HepG2 (cell line): ENCODE measurements at regions not wholly inside any gene's neighbourhood (a gene's known extent, or its start where the extent isn't known, plus 50 kb on each side); places are given as distances from the start of the nearest gene placed in this dataset.

Source experiments
- ATAC-seq: fragments of 200-7000 bp; cut with Tn5 transposase; 3 replicates; pipeline ENCODE4 v1.9.1; 2020; ENCODE audit warnings: mild to moderate bottlenecking, moderate library complexity
- BruUV-seq: library from RNA; stranded (reverse); fragments of 400-500 nt; replicated peaks from 2 replicates; lab custom pipeline; 2021; lab: Mats Ljungman, UMichigan
- CTCF ChIA-PET: fragments of 300-600 bp; formaldehyde crosslinking; extraction: SDS; loops from one replicate; lab custom pipeline; 2021; ENCODE audit warnings: low total read pairs, inconsistent platforms, low intra/inter-chr PET ratio; lab: Yijun Ruan, JAX
- POLR2A ChIA-PET: fragments of 350-600 bp; sonication (Branson Sonifier 250); formaldehyde crosslinking; loops from one replicate; lab custom pipeline; 2020; ENCODE audit warnings: antibody characterized with exemption, inconsistent platforms; lab: Yijun Ruan, JAX
- DNase-seq: peaks from one replicate; pipeline ENCODE4 v3.0.0-alpha.2; 2015; ENCODE audit warnings: low spot score
- FAIRE-seq: peaks from 3 replicates; lab custom pipeline; 2011; peaks lifted over from hg19 to GRCh38; lab: Jason Lieb, UNC
- H2AFZ ChIP-seq: one replicate; pipeline ENCODE4 v1.6.1; 2011; ENCODE audit warnings: low read length, inconsistent platforms
- H3K27ac ChIP-seq: fragments of 300-600 bp; 3 replicates; pipeline ENCODE4 v1.8.0; 2011; ENCODE audit warnings: mixed run types, mild to moderate bottlenecking, mixed read lengths, low read length, inconsistent platforms; ENCODE audit not compliant: insufficient read depth; ENCODE audit errors: extremely low read length
- H3K27me3 ChIP-seq, 2 experiments: fragments of 200-600 bp in 1 of 2; 2 replicates in 1 of 2; 3 replicates in 1 of 2; pipeline versions ENCODE4 v1.6.0 to v1.8.0; 2011; ENCODE audit warnings: low read length in 2 of 2, mild to moderate bottlenecking in 2 of 2, moderate library complexity in 2 of 2, inconsistent platforms in 1 of 2; ENCODE audit not compliant: insufficient read depth in 2 of 2, control insufficient read depth in 1 of 2
- H3K36me3 ChIP-seq, 2 experiments: fragments of 200-600 bp in 1 of 2; replicated peaks in 1 of 2; 2 replicates in 1 of 2; 3 replicates in 1 of 2; pipeline versions ENCODE4 v1.5.1 to v1.8.0; 2011; ENCODE audit warnings: low read length in 2 of 2, inconsistent platforms in 1 of 2; ENCODE audit not compliant: insufficient read depth in 2 of 2, control insufficient read depth in 1 of 2
- H3K4me1 ChIP-seq: 2 replicates; pipeline ENCODE4 v1.5.1; 2012; ENCODE audit warnings: low read length, inconsistent platforms; ENCODE audit not compliant: insufficient read depth
- H3K4me2 ChIP-seq: 2 replicates; pipeline ENCODE4 v1.6.0; 2011; ENCODE audit warnings: low read depth, low read length, inconsistent platforms
- H3K4me3 ChIP-seq, 3 experiments: fragments of 200-600 bp in 1 of 3; sonication (generic), shearing (Covaris generic) in 1 of 3; replicated peaks in 1 of 3; 2 replicates each; pipeline ENCODE4 v1.5.1; 2011 to 2016; ENCODE audit warnings: low read length in 3 of 3, inconsistent platforms in 2 of 3, low read depth in 2 of 3, mild to moderate bottlenecking in 2 of 3, control low read depth in 1 of 3, mixed read lengths in 1 of 3; ENCODE audit not compliant: insufficient read depth in 1 of 3
- H3K79me2 ChIP-seq: one replicate; pipeline ENCODE4 v1.6.1; 2011; ENCODE audit warnings: low read length, inconsistent platforms; ENCODE audit not compliant: insufficient read depth
- H3K9ac ChIP-seq: 2 replicates; pipeline ENCODE4 v1.6.0; 2011; ENCODE audit warnings: mild to moderate bottlenecking, low read depth, low read length, inconsistent platforms; ENCODE audit not compliant: insufficient read depth
- H3K9me3 ChIP-seq: 2 replicates; pipeline ENCODE4 v1.5.1; 2012; ENCODE audit warnings: mild to moderate bottlenecking, low read length
- H4K20me1 ChIP-seq: 2 replicates; pipeline ENCODE4 v1.6.0; 2011; ENCODE audit warnings: inconsistent platforms, mild to moderate bottlenecking, low read length, moderate library complexity; ENCODE audit not compliant: insufficient read depth
- ARID2 ChIP-seq: sonication (generic); formaldehyde crosslinking; IDR thresholded peaks from 2 replicates; pipeline ENCODE4 v1.8.1; 2022; ENCODE audit warnings: mild to moderate bottlenecking, missing genetic modification reagents, borderline replicate concordance
- HNRNPK ChIP-seq: fragments of 200-400 bp; formaldehyde crosslinking; IDR thresholded peaks from 2 replicates; pipeline ENCODE4 v1.6.1; 2018; ENCODE audit warnings: low read length, low read depth, moderate library complexity, mild to moderate bottlenecking; ENCODE audit not compliant: poor library complexity, severe bottlenecking
- IRF9 ChIP-seq: sonication (generic); formaldehyde crosslinking; IDR thresholded peaks from 2 replicates; pipeline ENCODE4 v1.8.0; 2022; ENCODE audit warnings: missing genetic modification reagents, mild to moderate bottlenecking, borderline replicate concordance
- JUND ChIP-seq: sonication (generic); formaldehyde crosslinking; IDR thresholded peaks from 2 replicates; pipeline ENCODE4 v1.8.0; 2022; ENCODE audit warnings: mild to moderate bottlenecking, missing genetic modification reagents
- NBN ChIP-seq: fragments of 450-650 bp; conservative IDR thresholded peaks from 2 replicates; pipeline ENCODE4 v1.6.1; 2017
- SUZ12 ChIP-seq: fragments of 150-350 bp; IDR thresholded peaks from 2 replicates; pipeline ENCODE4 v1.6.1; 2014; ENCODE audit warnings: low read depth, low read length
- U2AF2 ChIP-seq: fragments of 200-400 bp; formaldehyde crosslinking; IDR thresholded peaks from 2 replicates; pipeline ENCODE4 v1.6.1; 2017; ENCODE audit warnings: low read depth, mild to moderate bottlenecking, low read length
- ZNF331 ChIP-seq: sonication (generic); formaldehyde crosslinking; IDR thresholded peaks from 2 replicates; pipeline ENCODE4 v1.4.0; 2020; ENCODE audit warnings: missing genetic modification reagents
- ZZZ3 ChIP-seq: sonication (generic); formaldehyde crosslinking; IDR thresholded peaks from 2 replicates; pipeline ENCODE4 v1.4.0; 2020; ENCODE audit warnings: missing genetic modification reagents, mild to moderate bottlenecking, borderline replicate concordance
- WGBS: methylation state at CpG from one replicate; pipeline ENCODE4 v1.1.6; 2017; ENCODE audit warnings: low lambda C conversion rate; 5-methylcytosine and 5-hydroxymethylcytosine counted together
- in situ Hi-C: cut with HindIII; loops from 2 replicates; pipeline ENCODE4 v1.10.0; 2017; ENCODE audit warnings: low pct_unique_long_range_greater_than_20kb; ENCODE audit not compliant: extremely low pct_ligation_motif_present
- intact Hi-C: fragments of 100-400 bp; cut with micrococcal nuclease; formaldehyde crosslinking; loops from one replicate; pipeline ENCODE4 v1.10.0; 2022; ENCODE audit not compliant: unreplicated experiment
- TF ChIP-seq, protein P1 (sequence below): IDR thresholded peaks from 2 replicates; pipeline ENCODE4 v1.6.1; 2016; ENCODE audit warnings: missing biosample characterization, missing genetic modification reagents, low read depth

DNA sequence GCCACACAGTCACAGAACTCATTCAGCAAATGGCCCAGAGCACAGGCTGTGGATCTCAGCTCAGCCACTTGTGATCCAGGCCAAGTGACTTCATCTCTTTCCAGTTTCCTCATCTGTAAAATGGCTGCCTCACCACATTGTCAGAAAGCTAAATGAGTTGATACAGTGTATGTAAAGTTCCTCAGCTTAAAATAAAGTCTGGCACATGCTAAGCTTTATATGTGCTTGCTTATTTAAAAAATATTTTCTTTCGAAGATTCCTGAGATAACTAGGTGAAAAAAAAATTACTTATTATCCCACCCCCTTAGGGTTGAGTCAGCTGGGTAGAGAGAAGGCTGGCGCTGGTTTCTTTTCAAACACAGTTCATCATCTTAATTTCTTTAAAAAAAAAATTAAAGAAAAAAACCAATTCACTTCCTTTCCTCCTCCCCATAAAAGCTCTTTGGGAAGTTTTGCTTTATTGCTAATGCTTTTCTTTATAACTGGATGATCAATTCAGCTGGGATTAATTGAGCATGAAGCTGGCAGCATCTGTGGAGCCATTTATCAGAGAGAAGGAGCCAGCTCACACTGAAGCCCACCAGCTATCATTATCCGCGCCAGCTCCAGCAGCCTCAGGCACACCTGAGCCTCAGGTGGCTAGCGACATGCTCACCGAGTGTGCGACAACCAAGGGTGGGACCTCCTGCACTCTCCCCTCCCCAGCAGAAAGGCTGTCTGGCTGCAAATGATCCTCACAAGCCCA, 354.9 kb downstream of the FOXO1 start:
- in situ Hi-C loops: no loop called here
- no peak for ATAC-seq
- H3K79me2 ChIP-seq: no peaks in the 10 kb centered on the region
- no peaks in the 10 kb centered on the region for H3K36me3 ChIP-seq
- CTCF ChIA-PET: no interaction called here
- intact Hi-C loops: no loop called here
- peaks cover 5% of the 10 kb centered on the region; the same call in 1 of the 2 replicates for H3K9me3 ChIP-seq
- H2AFZ ChIP-seq: no peak overlapping the region
- FAIRE-seq: no peak
- TF ChIP-seq, protein P1, sequence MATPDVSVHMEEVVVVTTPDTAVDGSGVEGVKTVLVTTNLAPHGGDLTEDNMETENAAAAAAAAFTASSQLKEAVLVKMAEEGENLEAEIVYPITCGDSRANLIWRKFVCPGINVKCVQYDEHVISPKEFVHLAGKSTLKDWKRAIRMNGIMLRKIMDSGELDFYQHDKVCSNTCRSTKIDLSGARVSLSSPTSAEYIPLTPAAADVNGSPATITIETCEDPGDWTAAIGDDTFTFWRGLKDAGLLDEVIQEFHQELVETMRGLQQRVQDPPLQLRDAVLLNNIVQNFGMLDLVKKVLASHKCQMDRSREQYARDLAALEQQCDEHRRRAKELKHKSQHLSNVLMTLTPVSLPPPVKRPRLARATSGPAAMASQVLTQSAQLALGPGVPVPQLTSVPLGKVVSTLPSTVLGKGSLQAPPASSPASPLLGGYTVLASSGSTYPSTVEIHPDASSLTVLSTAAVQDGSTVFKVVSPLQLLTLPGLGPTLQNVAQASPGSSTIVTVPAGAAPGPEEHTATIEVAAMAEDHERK (CRISPR knock-in tag): no peak
- no peak for TF ChIP-seq IRF9 (CRISPR knock-in tag)
- no peak for TF ChIP-seq HNRNPK
- no peak for TF ChIP-seq U2AF2
- no peak for TF ChIP-seq ZZZ3 (CRISPR knock-in tag)
- no peak for TF ChIP-seq ARID2
- no peak for TF ChIP-seq JUND (CRISPR knock-in tag)
- TF ChIP-seq ZNF331: no peak
- TF ChIP-seq SUZ12: no peak
- TF ChIP-seq NBN: no peak
- TF ChIP-seq, all 625 proteins: peak for 0
- Histone ChIP-seq H3K27ac (no peak overlapping the region), H3K4me1 (peaks cover 61% of the 10 kb centered on the region), H3K27me3 (no peaks in the 10 kb centered on the region), H4K20me1 (no peaks in the 10 kb centered on the region), H3K4me2 (no peak overlapping the region), H3K4me3 (no peak overlapping the region), H3K9ac (no peak overlapping the region)
- BruUV-seq: no TSS peak
- POLR2A ChIA-PET: no interaction called here
- DNase-seq: no peak
- WGBS: 94% methylated on average over 7 of the region's 7 CpGs
